ENCODE measurements at regions not wholly inside any gene's neighbourhood (a gene's known extent, or its start where the extent isn't known, plus 50 kb on each side); places are given as distances from the start of the nearest gene placed in this dataset.
A peak's percentile ranks its signal among the peaks of the same experiment; 100 is the strongest.

GRCh38 chr16:17565605-17566004 is 94.8 kb upstream of the XYLT1 start:
- Histone ChIP-seq H3K36me3 (ENCODE audit: control insufficient read depth, low read length) (no peaks in the 10 kb centered on the region), H3K27ac (ENCODE audit: low read depth, low read length) (no peak overlapping the region), H3K79me2 (ENCODE audit: control insufficient read depth, low read length) (no peaks in the 10 kb centered on the region), H3K27me3 (ENCODE audit: control insufficient read depth, low read length) (peaks cover 9% of the 10 kb centered on the region), H3K4me1 (ENCODE audit: control insufficient read depth, low read length) (no peaks in the 10 kb centered on the region), H3K9me3 (ENCODE audit: control insufficient read depth, insufficient read depth, low read length) (no peaks in the 10 kb centered on the region), H3K4me3 (ENCODE audit: low read length) (no peak overlapping the region), H3F3A (ENCODE audit: control insufficient read depth, insufficient read depth) (no peaks in the 10 kb centered on the region), H4K20me1 (ENCODE audit: control insufficient read depth, insufficient read depth, low read depth, low read length) (no peaks in the 10 kb centered on the region), H3K9me2 (replicated peaks; ENCODE audit: control insufficient read depth, low read length) (no peaks in the 10 kb centered on the region), H3K4me2 (ENCODE audit: low read length) (no peak overlapping the region)
- TF ChIP-seq CTCF (IDR thresholded peaks at IDR 0.05; ENCODE audit: low read depth, low read length, poor library complexity, severe bottlenecking) (peak; percentile 31), EZH2phosphoT487 (IDR thresholded peaks at IDR 0.05; ENCODE audit: borderline replicate concordance, low read length) (no peak)

GRCh38 chr16:17564856-17565255 is 94.1 kb upstream of the XYLT1 start:
- TF ChIP-seq EZH2phosphoT487 (IDR thresholded peaks at IDR 0.05; ENCODE audit: borderline replicate concordance, low read length) (no peak), CTCF (IDR thresholded peaks at IDR 0.05; ENCODE audit: low read depth, low read length, poor library complexity, severe bottlenecking) (no peak)
- no peak overlapping the region for H3K27ac ChIP-seq (ENCODE audit: low read depth, low read length)
- no peaks in the 10 kb centered on the region for H3K79me2 ChIP-seq (ENCODE audit: control insufficient read depth, low read length)
- no peak overlapping the region for H3K4me3 ChIP-seq (ENCODE audit: low read length)
- no peaks in the 10 kb centered on the region for H3K9me3 ChIP-seq (ENCODE audit: control insufficient read depth, insufficient read depth, low read length)
- no peak overlapping the region for H3K4me2 ChIP-seq (ENCODE audit: low read length)
- H4K20me1 ChIP-seq (ENCODE audit: control insufficient read depth, insufficient read depth, low read depth, low read length): no peaks in the 10 kb centered on the region
- no peaks in the 10 kb centered on the region for H3K9me2 ChIP-seq (replicated peaks; ENCODE audit: control insufficient read depth, low read length)
- H3K4me1 ChIP-seq (ENCODE audit: control insufficient read depth, low read length): no peaks in the 10 kb centered on the region
- H3F3A ChIP-seq (ENCODE audit: control insufficient read depth, insufficient read depth): no peaks in the 10 kb centered on the region
- H3K27me3 ChIP-seq (ENCODE audit: control insufficient read depth, low read length): peaks cover 4% of the 10 kb centered on the region
- no peaks in the 10 kb centered on the region for H3K36me3 ChIP-seq (ENCODE audit: control insufficient read depth, low read length)

GRCh38 chr16:17563323-17564091 is 92.7 kb upstream of the XYLT1 start:
- Histone ChIP-seq H3K4me3 (ENCODE audit: low read length) (no peak overlapping the region), H3K27me3 (ENCODE audit: control insufficient read depth, low read length) (peaks cover 6% of the 10 kb centered on the region), H3K4me2 (ENCODE audit: low read length) (no peak overlapping the region), H3K4me1 (ENCODE audit: control insufficient read depth, low read length) (no peaks in the 10 kb centered on the region), H3K27ac (ENCODE audit: low read depth, low read length) (no peak overlapping the region), H3K9me3 (ENCODE audit: control insufficient read depth, insufficient read depth, low read length) (no peaks in the 10 kb centered on the region), H3F3A (ENCODE audit: control insufficient read depth, insufficient read depth) (no peaks in the 10 kb centered on the region), H3K36me3 (ENCODE audit: control insufficient read depth, low read length) (no peaks in the 10 kb centered on the region), H3K9me2 (replicated peaks; ENCODE audit: control insufficient read depth, low read length) (no peaks in the 10 kb centered on the region), H3K79me2 (ENCODE audit: control insufficient read depth, low read length) (no peaks in the 10 kb centered on the region), H4K20me1 (ENCODE audit: control insufficient read depth, insufficient read depth, low read depth, low read length) (no peaks in the 10 kb centered on the region)
- TF ChIP-seq CTCF (IDR thresholded peaks at IDR 0.05; ENCODE audit: low read depth, low read length, poor library complexity, severe bottlenecking): no peak
- no peak for TF ChIP-seq EZH2phosphoT487 (IDR thresholded peaks at IDR 0.05; ENCODE audit: borderline replicate concordance, low read length)
